Endothelial cell (in vitro differentiated cells): ENCODE measurements at regions not wholly inside any gene's neighbourhood (a gene's known extent, or its start where the extent isn't known, plus 50 kb on each side); places are given as distances from the start of the nearest gene placed in this dataset.
A peak's percentile ranks its signal among the peaks of the same experiment; 100 is the strongest.
"Not testable (repeated sequence)": the region's sequence is repeated elsewhere in the genome, so short reads cannot be mapped to it uniquely, and the experiment has no call there.

ENCODE experiments used
- DNase-seq: peaks from one replicate; pipeline ENCODE4 v3.0.0; 2021; ENCODE audit warnings: low spot score
- H3K27ac Mint-ChIP-seq: one replicate; pipeline ENCODE4 v1.8.0; 2021; ENCODE audit warnings: mixed read lengths, inconsistent platforms; ENCODE audit not compliant: unreplicated experiment
- H3K27me3 Mint-ChIP-seq: one replicate; pipeline ENCODE4 v1.8.0; 2021; ENCODE audit warnings: mild to moderate bottlenecking, moderate library complexity, mixed read lengths, inconsistent platforms; ENCODE audit not compliant: unreplicated experiment
- H3K36me3 Mint-ChIP-seq: one replicate; pipeline ENCODE4 v1.8.0; 2021; ENCODE audit warnings: mild to moderate bottlenecking, low read depth, mixed read lengths, inconsistent platforms; ENCODE audit not compliant: unreplicated experiment
- H3K4me1 Mint-ChIP-seq: one replicate; pipeline ENCODE4 v1.8.0; 2021; ENCODE audit warnings: mild to moderate bottlenecking, mixed read lengths, inconsistent platforms; ENCODE audit not compliant: unreplicated experiment
- H3K4me3 Mint-ChIP-seq: one replicate; pipeline ENCODE4 v1.8.0; 2021; ENCODE audit warnings: mild to moderate bottlenecking, mixed read lengths, inconsistent platforms; ENCODE audit not compliant: unreplicated experiment
- H3K9me3 Mint-ChIP-seq: one replicate; pipeline ENCODE4 v1.8.0; 2021; ENCODE audit warnings: mixed read lengths, inconsistent platforms; ENCODE audit not compliant: unreplicated experiment
- CTCF ChIP-seq: fragments of 200-600 bp; sonication (generic); IDR thresholded peaks from one replicate; pipeline ENCODE4 v1.5.0; 2021; ENCODE audit warnings: antibody characterized with exemption; ENCODE audit not compliant: unreplicated experiment

DNA sequence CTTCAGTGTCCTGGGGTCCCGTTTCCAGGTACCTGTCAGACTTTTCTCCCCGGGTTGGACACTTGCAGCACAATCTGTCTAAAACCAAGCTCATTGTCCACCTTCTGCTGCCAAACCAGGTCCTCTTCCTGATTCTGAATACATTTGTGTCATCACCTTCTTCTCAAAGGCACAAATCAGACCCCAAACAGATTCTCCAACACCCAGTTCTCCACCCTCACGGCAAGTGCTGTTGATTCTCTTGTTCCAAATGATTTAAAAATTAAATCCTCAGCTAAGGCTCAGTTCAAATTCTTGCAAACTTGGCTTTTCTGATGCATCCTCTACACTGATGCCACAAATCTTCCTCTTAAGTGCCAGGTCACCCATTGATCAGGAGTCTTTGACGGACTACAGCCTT lies 122.5 kb upstream of the LDB2 start:
- Mint-ChIP-seq H3K4me1 (peaks cover 12% of the 10 kb centered on the region), H3K9me3 (no peaks in the 10 kb centered on the region), H3K27me3 (peaks cover 2% of the 10 kb centered on the region), H3K4me3 (no peak overlapping the region), H3K27ac (no peak overlapping the region), H3K36me3 (no peaks in the 10 kb centered on the region)
- TF ChIP-seq CTCF, result no peak
- no peak for DNase-seq

- no peak overlapping the region for H3K4me3 Mint-ChIP-seq
- no peak for TF ChIP-seq CTCF
- no peaks in the 10 kb centered on the region for H3K9me3 Mint-ChIP-seq
- H3K4me1 Mint-ChIP-seq, result peaks cover 12% of the 10 kb centered on the region
- H3K36me3 Mint-ChIP-seq, result no peaks in the 10 kb centered on the region
- DNase-seq, result no peak
- no peak overlapping the region for H3K27ac Mint-ChIP-seq
- no peaks in the 10 kb centered on the region for H3K27me3 Mint-ChIP-seq
Measured at GRCh38 chr4:17020451-17020850, 122.0 kb upstream of the LDB2 start.

DNA sequence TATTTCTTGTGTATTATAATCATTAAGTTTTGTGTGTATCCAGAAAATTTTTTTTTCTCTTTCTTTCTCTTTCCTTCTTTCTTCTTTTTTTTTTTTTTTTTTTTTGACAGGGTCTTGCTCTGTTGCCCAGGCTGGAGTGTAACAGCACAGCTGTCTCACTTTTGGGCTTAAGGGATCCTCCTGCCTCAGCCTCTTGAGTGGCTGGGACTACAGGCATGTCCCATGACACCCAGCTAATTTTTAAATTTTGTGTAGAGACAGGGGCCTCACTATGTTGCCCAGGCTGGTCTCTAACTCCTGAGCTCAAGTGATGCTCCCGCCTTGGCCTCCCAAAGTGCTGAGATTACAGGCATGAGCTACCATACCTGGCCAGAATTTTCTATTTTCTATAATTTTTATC lies 120.2 kb upstream of the LDB2 start:
- not testable (repeated sequence) for H3K27ac Mint-ChIP-seq, DNase-seq, H3K27me3 Mint-ChIP-seq, H3K9me3 Mint-ChIP-seq, H3K4me3 Mint-ChIP-seq, H3K36me3 Mint-ChIP-seq
- H3K4me1 Mint-ChIP-seq, result peaks cover 12% of the 10 kb centered on the region

DNA sequence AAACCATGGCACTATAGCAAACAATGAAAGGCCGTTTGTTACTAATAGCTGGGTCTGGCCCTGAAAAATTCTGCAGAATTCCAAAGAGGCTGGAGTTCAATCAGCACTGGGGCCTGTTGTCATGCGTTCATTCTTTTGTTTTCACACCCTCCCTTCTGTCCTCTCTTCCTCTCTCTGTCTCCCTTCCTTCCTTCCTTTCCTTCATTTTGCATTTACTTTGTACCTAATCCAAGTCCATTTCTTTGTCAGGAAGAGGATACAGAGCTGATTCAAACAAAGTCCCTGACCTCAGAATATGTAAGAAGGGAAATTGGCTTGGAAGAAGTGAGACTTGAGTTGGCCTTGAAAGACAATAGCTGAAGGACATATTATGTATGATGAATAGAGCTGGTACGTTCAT lies 119.6 kb upstream of the LDB2 start:
- peaks cover 12% of the 10 kb centered on the region for H3K4me1 Mint-ChIP-seq
- H3K9me3 Mint-ChIP-seq, result no peaks in the 10 kb centered on the region
- peaks cover 6% of the 10 kb centered on the region for H3K36me3 Mint-ChIP-seq
- H3K27me3 Mint-ChIP-seq, result no peaks in the 10 kb centered on the region
- H3K27ac Mint-ChIP-seq, result peak overlapping the region; percentile 94
- TF ChIP-seq CTCF, result no peak
- no peak for DNase-seq
- no peak overlapping the region for H3K4me3 Mint-ChIP-seq

GRCh38 chr4:17013382-17014006 lies 115.0 kb upstream of the LDB2 start:
- Mint-ChIP-seq H3K4me3 (no peak overlapping the region), H3K36me3 (peaks cover 6% of the 10 kb centered on the region), H3K9me3 (no peaks in the 10 kb centered on the region), H3K27me3 (peaks cover 2% of the 10 kb centered on the region), H3K4me1 (peaks cover 14% of the 10 kb centered on the region), H3K27ac (no peak overlapping the region)
- DNase-seq, result no peak
- TF ChIP-seq CTCF, result no peak

- no peak for TF ChIP-seq CTCF
- H3K27ac Mint-ChIP-seq, result no peak overlapping the region
- H3K9me3 Mint-ChIP-seq, result no peaks in the 10 kb centered on the region
Measured at GRCh38 chr4:17012451-17012850, 114.0 kb upstream of the LDB2 start.

More at GRCh38 chr4:17012451-17012850, 114.0 kb upstream of the LDB2 start:
- no peak overlapping the region for H3K4me3 Mint-ChIP-seq
- DNase-seq, result no peak
- H3K27me3 Mint-ChIP-seq, result peaks cover 2% of the 10 kb centered on the region
- peaks cover 4% of the 10 kb centered on the region for H3K4me1 Mint-ChIP-seq
- H3K36me3 Mint-ChIP-seq, result peaks cover 6% of the 10 kb centered on the region
